RWPE2 (cell line): ENCODE measurements at regions not wholly inside any gene's neighbourhood (a gene's known extent, or its start where the extent isn't known, plus 50 kb on each side); places are given as distances from the start of the nearest gene placed in this dataset.

ENCODE experiments used
- ATAC-seq: fragments of 200-7000 bp; cut with Tn5 transposase; 3 replicates; pipeline ENCODE4 v1.9.1; 2021; ENCODE audit warnings: low read depth
- DNase-seq: peaks from one replicate; pipeline ENCODE4 v3.0.0-alpha.2; 2020; ENCODE audit warnings: low spot score
- H3K27ac ChIP-seq: fragments of 450-650 bp; 2 replicates; pipeline ENCODE4 v1.5.1; 2017; ENCODE audit warnings: mild to moderate bottlenecking; ENCODE audit not compliant: poor library complexity, severe bottlenecking
- H3K27me3 ChIP-seq: fragments of 250-450 bp; sonication (Bioruptor Pico); 2 replicates; pipeline ENCODE4 v1.5.1; 2021; ENCODE audit warnings: mild to moderate bottlenecking, moderate library complexity; ENCODE audit not compliant: insufficient read depth, poor library complexity, severe bottlenecking
- H3K36me3 ChIP-seq: fragments of 250-450 bp; sonication (Bioruptor Pico); 2 replicates; pipeline ENCODE4 v1.5.1; 2020; ENCODE audit warnings: low read depth, mild to moderate bottlenecking, moderate library complexity
- H3K4me1 ChIP-seq: fragments of 250-450 bp; sonication (Bioruptor Pico); 2 replicates; pipeline ENCODE4 v1.5.1; 2021; ENCODE audit warnings: mild to moderate bottlenecking, moderate library complexity; ENCODE audit not compliant: insufficient read depth, poor library complexity, severe bottlenecking
- H3K4me3 ChIP-seq: fragments of 250-450 bp; sonication (Bioruptor Pico); 2 replicates; pipeline ENCODE4 v1.5.1; 2021; ENCODE audit warnings: mild to moderate bottlenecking, moderate library complexity; ENCODE audit not compliant: severe bottlenecking
- H3K9me3 ChIP-seq: fragments of 250-450 bp; sonication (Bioruptor Pico); 2 replicates; pipeline ENCODE4 v1.5.1; 2021; ENCODE audit warnings: mild to moderate bottlenecking, moderate library complexity; ENCODE audit not compliant: severe bottlenecking
- CTCF ChIP-seq: fragments of 450-650 bp; IDR thresholded peaks from one replicate; pipeline ENCODE4 v1.5.1; 2017; ENCODE audit warnings: mild to moderate bottlenecking, moderate library complexity; ENCODE audit not compliant: poor library complexity, severe bottlenecking

GRCh38 chr7:19369806-19370205, 224.6 kb upstream of the FERD3L start:
- H3K27me3 ChIP-seq, result no peaks in the 10 kb centered on the region
- ATAC-seq (no peak), DNase-seq (no peak)
- H3K27ac ChIP-seq, result no peak overlapping the region
- no peak for TF ChIP-seq CTCF
- no peak overlapping the region for H3K4me3 ChIP-seq
- no peaks in the 10 kb centered on the region for H3K4me1 ChIP-seq
- H3K36me3 ChIP-seq, result no peaks in the 10 kb centered on the region
- no peaks in the 10 kb centered on the region for H3K9me3 ChIP-seq

- Histone ChIP-seq H3K27ac (no peak overlapping the region), H3K4me3 (no peak overlapping the region), H3K36me3 (no peaks in the 10 kb centered on the region), H3K27me3 (no peaks in the 10 kb centered on the region), H3K4me1 (no peaks in the 10 kb centered on the region), H3K9me3 (no peaks in the 10 kb centered on the region)
- DNase-seq (no peak), ATAC-seq (no peak)
- no peak for TF ChIP-seq CTCF
Measured at GRCh38 chr7:19369182-19369581, 224.0 kb upstream of the FERD3L start.

- H3K4me1 ChIP-seq, result no peaks in the 10 kb centered on the region
- TF ChIP-seq CTCF, result no peak
- no peak overlapping the region for H3K27ac ChIP-seq
- H3K27me3 ChIP-seq, result no peaks in the 10 kb centered on the region
- no peaks in the 10 kb centered on the region for H3K9me3 ChIP-seq
- ATAC-seq, result no peak
- no peaks in the 10 kb centered on the region for H3K36me3 ChIP-seq
- H3K4me3 ChIP-seq, result no peak overlapping the region
- no peak for DNase-seq
Measured at GRCh38 chr7:19368491-19368925, 223.3 kb upstream of the FERD3L start.

- Histone ChIP-seq H3K27ac (no peak overlapping the region), H3K4me1 (no peaks in the 10 kb centered on the region), H3K9me3 (no peaks in the 10 kb centered on the region), H3K36me3 (no peaks in the 10 kb centered on the region), H3K4me3 (no peak overlapping the region), H3K27me3 (no peaks in the 10 kb centered on the region)
- no peak for TF ChIP-seq CTCF
- DNase-seq (no peak), ATAC-seq (no peak)
Measured at GRCh38 chr7:19364950-19365349, 219.7 kb upstream of the FERD3L start.

GRCh38 chr7:19362099-19362498, 216.9 kb upstream of the FERD3L start:
- Histone ChIP-seq H3K4me3 (no peak overlapping the region), H3K9me3 (no peaks in the 10 kb centered on the region), H3K36me3 (no peaks in the 10 kb centered on the region), H3K27me3 (no peaks in the 10 kb centered on the region), H3K27ac (no peak overlapping the region), H3K4me1 (no peaks in the 10 kb centered on the region)
- TF ChIP-seq CTCF, result no peak
- ATAC-seq (peak; percentile 74), DNase-seq (no peak)
